NCI-H774 (cell line): ENCODE measurements at regions not wholly inside any gene's neighbourhood (a gene's known extent, or its start where the extent isn't known, plus 50 kb on each side); places are given as distances from the start of the nearest gene placed in this dataset.
"Not testable (repeated sequence)": the region's sequence is repeated elsewhere in the genome, so short reads cannot be mapped to it uniquely, and the experiment has no call there.

Source experiments
- DNase-seq: peaks from one replicate; lab custom pipeline; 2025; lab: John Stamatoyannopoulos, UW

- DNase-seq = no peak
Measured at GRCh38 chr15:79756365-79756764, 140.4 kb downstream of the MTHFS start.

GRCh38 chr15:79765081-79765480 lies 131.7 kb downstream of the MTHFS start:
- no peak for DNase-seq

- DNase-seq = no peak
Measured at GRCh38 chr15:79769069-79769481, 127.7 kb downstream of the MTHFS start.

- no peak for DNase-seq
Measured at GRCh38 chr15:79769933-79770759, 126.7 kb downstream of the MTHFS start.

GRCh38 chr15:79773128-79773527 lies 123.7 kb downstream of the MTHFS start:
- no peak for DNase-seq

GRCh38 chr15:79775821-79776220 lies 121.0 kb downstream of the MTHFS start:
- DNase-seq = no peak

- no peak for DNase-seq
Measured at GRCh38 chr15:79777916-79778315, 118.9 kb downstream of the MTHFS start.

GRCh38 chr15:79778378-79778990 lies 118.3 kb downstream of the MTHFS start:
- DNase-seq = no peak

- DNase-seq = no peak
Measured at GRCh38 chr15:79779746-79780145, 117.1 kb downstream of the MTHFS start.

GRCh38 chr15:79782307-79782706 lies 114.5 kb downstream of the MTHFS start:
- not testable (repeated sequence) for DNase-seq
